Smooth muscle cell (in vitro differentiated cells): ENCODE measurements at regions not wholly inside any gene's neighbourhood (a gene's known extent, or its start where the extent isn't known, plus 50 kb on each side); places are given as distances from the start of the nearest gene placed in this dataset.

Experiments
- DNase-seq: peaks from one replicate; lab custom pipeline; 2025; ENCODE audit not compliant: unreplicated experiment; lab: John Stamatoyannopoulos, UW
- H2AFZ ChIP-seq: fragments of 200-600 bp; sonication (generic); 2 replicates; pipeline ENCODE4 v1.6.0; 2016; ENCODE audit warnings: antibody characterized with exemption, low read depth, mild to moderate bottlenecking
- H3F3A ChIP-seq: fragments of 200-600 bp; sonication (generic); 2 replicates; pipeline ENCODE4 v1.6.0; 2017; ENCODE audit warnings: antibody characterized with exemption, low read depth
- H3K27ac ChIP-seq: fragments of 200-600 bp; sonication (generic); 2 replicates; pipeline ENCODE4 v1.5.1; 2016; ENCODE audit warnings: low read depth, mild to moderate bottlenecking
- H3K27me3 ChIP-seq: fragments of 200-600 bp; sonication (generic); 2 replicates; pipeline ENCODE4 v1.6.1; 2016; ENCODE audit warnings: low read depth, mild to moderate bottlenecking
- H3K36me3 ChIP-seq: fragments of 200-600 bp; sonication (generic); 2 replicates; pipeline ENCODE4 v1.5.1; 2016; ENCODE audit warnings: low read depth
- H3K4me1 ChIP-seq: fragments of 200-600 bp; sonication (generic); 2 replicates; pipeline ENCODE4 v1.5.1; 2016; ENCODE audit warnings: low read depth
- H3K4me2 ChIP-seq: fragments of 200-600 bp; sonication (generic); 2 replicates; pipeline ENCODE4 v1.6.0; 2016; ENCODE audit warnings: mild to moderate bottlenecking
- H3K4me3 ChIP-seq: fragments of 200-600 bp; sonication (generic); 2 replicates; pipeline ENCODE4 v1.5.1; 2016; ENCODE audit warnings: mild to moderate bottlenecking
- H3K79me2 ChIP-seq: fragments of 200-600 bp; sonication (generic); 2 replicates; pipeline ENCODE4 v1.6.0; 2016; ENCODE audit warnings: low read depth, mild to moderate bottlenecking
- H3K9ac ChIP-seq: fragments of 200-600 bp; sonication (generic); 2 replicates; pipeline ENCODE4 v1.6.0; 2016; ENCODE audit warnings: low read depth
- H3K9me3 ChIP-seq: fragments of 200-600 bp; sonication (generic); replicated peaks from 2 replicates; pipeline ENCODE4 v1.5.1; 2016; ENCODE audit warnings: low read depth
- H4K20me1 ChIP-seq: fragments of 200-600 bp; sonication (generic); 2 replicates; pipeline ENCODE4 v1.6.0; 2016; ENCODE audit warnings: low read depth
- WGBS: methylation state at CpG from one replicate; pipeline ENCODE4 v1.1.7; 2016; ENCODE audit warnings: low lambda C conversion rate; 5-methylcytosine and 5-hydroxymethylcytosine counted together
- TF ChIP-seq, protein P1 (sequence below): fragments of 200-600 bp; sonication (generic); IDR thresholded peaks from 2 replicates; pipeline ENCODE4 v1.5.1; 2017; ENCODE audit warnings: borderline replicate concordance, mild to moderate bottlenecking, antibody characterized with exemption; ENCODE audit not compliant: insufficient read depth, poor library complexity, severe bottlenecking

DNA sequence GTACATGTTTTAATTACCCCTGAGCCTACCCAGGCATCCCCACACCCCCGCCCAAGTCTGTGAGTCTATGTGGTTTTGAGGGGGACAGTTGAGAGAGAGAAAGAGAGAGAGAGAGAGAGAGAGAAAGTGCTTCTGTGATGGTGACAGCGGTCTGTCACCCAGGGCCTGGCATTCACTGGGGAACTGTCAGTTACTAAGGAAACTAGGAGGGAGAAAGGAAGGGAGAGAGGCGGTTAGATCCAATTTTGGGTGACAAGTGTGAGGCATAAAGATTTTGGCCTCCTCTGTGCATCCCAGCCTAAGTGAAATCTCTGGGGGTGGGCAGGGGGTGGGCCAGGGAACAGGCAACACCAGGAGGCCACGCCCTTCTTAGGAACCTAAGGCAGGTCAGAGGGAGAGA is 498.3 kb downstream of the BUD13 start:
- 94% methylated on average over 4 of the region's 4 CpGs for WGBS
- H3K36me3 ChIP-seq, result no peaks in the 10 kb centered on the region
- no peaks in the 10 kb centered on the region for H4K20me1 ChIP-seq
- H3K4me3 ChIP-seq, result no peak overlapping the region
- peaks cover 3% of the 10 kb centered on the region for H3K27me3 ChIP-seq
- no peak overlapping the region for H3K27ac ChIP-seq
- no peaks in the 10 kb centered on the region for H3F3A ChIP-seq
- H2AFZ ChIP-seq, result no peak overlapping the region
- no peaks in the 10 kb centered on the region for H3K4me1 ChIP-seq
- H3K9ac ChIP-seq, result no peak overlapping the region
- no peak for DNase-seq
- TF ChIP-seq, protein P1, sequence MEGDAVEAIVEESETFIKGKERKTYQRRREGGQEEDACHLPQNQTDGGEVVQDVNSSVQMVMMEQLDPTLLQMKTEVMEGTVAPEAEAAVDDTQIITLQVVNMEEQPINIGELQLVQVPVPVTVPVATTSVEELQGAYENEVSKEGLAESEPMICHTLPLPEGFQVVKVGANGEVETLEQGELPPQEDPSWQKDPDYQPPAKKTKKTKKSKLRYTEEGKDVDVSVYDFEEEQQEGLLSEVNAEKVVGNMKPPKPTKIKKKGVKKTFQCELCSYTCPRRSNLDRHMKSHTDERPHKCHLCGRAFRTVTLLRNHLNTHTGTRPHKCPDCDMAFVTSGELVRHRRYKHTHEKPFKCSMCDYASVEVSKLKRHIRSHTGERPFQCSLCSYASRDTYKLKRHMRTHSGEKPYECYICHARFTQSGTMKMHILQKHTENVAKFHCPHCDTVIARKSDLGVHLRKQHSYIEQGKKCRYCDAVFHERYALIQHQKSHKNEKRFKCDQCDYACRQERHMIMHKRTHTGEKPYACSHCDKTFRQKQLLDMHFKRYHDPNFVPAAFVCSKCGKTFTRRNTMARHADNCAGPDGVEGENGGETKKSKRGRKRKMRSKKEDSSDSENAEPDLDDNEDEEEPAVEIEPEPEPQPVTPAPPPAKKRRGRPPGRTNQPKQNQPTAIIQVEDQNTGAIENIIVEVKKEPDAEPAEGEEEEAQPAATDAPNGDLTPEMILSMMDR, result no peak
- no peak overlapping the region for H3K4me2 ChIP-seq
- no peaks in the 10 kb centered on the region for H3K79me2 ChIP-seq
- no peaks in the 10 kb centered on the region for H3K9me3 ChIP-seq

DNA sequence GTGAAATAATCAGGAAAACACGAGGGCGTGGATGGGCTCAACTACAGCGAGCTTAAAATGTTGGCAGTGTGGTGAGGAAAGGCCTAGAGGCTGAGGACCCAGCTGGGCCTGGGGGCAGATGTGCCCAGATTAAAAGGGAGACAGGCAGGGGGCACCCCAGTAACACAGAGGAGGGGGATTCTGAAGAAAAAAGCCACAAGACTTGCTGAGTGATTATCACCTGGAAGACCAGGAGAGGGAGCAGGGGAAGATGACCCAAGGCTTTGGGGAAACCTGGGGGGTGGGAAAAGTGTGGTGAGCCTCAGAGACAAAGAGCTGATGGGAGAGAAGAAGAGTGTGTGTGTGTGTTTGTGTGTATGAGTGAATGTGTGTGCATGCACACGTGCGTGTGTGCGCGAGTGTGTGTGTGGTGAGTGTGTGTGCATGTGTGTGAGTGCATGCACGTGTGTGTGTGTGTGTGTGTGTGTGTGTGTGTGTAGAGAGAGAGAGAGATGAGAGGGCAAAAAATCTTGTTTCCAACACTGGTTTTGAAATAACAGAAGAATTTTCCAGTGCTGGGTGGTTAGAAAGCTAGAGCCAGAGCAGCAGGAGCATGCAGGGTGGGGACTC is 500.5 kb downstream of the BUD13 start:
- Histone ChIP-seq H3K9me3 (no peaks in the 10 kb centered on the region), H3K4me3 (no peak overlapping the region), H3K27ac (no peak overlapping the region), H3K9ac (no peak overlapping the region), H3F3A (no peaks in the 10 kb centered on the region), H3K36me3 (no peaks in the 10 kb centered on the region), H3K4me1 (no peaks in the 10 kb centered on the region), H3K4me2 (no peak overlapping the region), H3K27me3 (peaks cover 3% of the 10 kb centered on the region), H3K79me2 (no peaks in the 10 kb centered on the region), H4K20me1 (no peaks in the 10 kb centered on the region), H2AFZ (no peak overlapping the region)
- 81% methylated on average over 8 of the region's 8 CpGs for WGBS
- TF ChIP-seq, protein P1, result no peak
- no peak for DNase-seq

DNA sequence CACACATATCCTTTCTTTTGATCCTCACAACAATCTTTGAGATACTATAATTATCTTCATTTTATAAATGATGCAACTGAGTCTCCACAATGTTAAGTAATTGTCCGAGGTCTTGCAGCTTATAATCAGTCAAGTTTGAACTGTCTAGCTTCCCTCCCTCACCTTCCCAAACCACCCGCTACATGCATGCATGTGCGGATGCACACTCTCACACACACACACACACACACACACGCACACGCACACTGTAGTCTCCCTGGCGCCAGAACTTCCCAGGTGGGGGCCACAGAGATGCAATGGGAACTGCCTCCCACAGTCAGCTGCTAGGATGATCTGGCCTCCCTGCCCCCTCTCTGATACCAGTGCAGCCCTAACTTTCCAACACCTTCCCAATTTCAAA is 501.3 kb downstream of the BUD13 start:
- DNase-seq, result no peak
- WGBS, result 93% methylated on average over 6 of the region's 6 CpGs
- Histone ChIP-seq H2AFZ (no peak overlapping the region), H3K4me2 (no peak overlapping the region), H3K36me3 (no peaks in the 10 kb centered on the region), H3K4me3 (no peak overlapping the region), H3F3A (no peaks in the 10 kb centered on the region), H3K9me3 (no peaks in the 10 kb centered on the region), H4K20me1 (no peaks in the 10 kb centered on the region), H3K79me2 (no peaks in the 10 kb centered on the region), H3K27ac (no peak overlapping the region), H3K4me1 (no peaks in the 10 kb centered on the region), H3K27me3 (peaks cover 3% of the 10 kb centered on the region), H3K9ac (no peak overlapping the region)
- TF ChIP-seq, protein P1, result no peak

DNA sequence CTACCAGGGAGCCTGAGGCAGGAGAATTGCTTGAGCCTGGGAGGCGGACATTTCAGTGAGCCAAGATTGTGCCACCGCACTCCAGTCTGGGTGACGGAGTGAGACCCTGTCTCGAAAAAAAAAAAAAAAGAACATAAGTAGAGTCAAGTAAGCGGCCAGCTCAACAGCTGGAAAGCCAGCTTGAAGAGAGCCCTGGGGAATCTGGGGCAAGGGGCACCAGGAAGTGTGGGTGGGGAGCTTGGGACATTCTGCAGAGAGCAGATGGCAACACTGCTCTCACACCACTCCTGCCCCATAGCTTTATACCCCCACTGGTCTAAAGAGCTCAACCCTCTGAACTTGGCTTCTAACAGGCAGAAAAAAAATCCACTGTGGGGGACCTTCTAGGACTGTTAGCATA is 505.6 kb downstream of the BUD13 start:
- H3K4me3 ChIP-seq, result no peak overlapping the region

More for the DNA sequence above, 505.6 kb downstream of the BUD13 start:
- TF ChIP-seq, protein P1, result no peak
- Histone ChIP-seq H4K20me1 (no peaks in the 10 kb centered on the region), H3K36me3 (no peaks in the 10 kb centered on the region), H2AFZ (no peak overlapping the region), H3F3A (no peaks in the 10 kb centered on the region), H3K79me2 (no peaks in the 10 kb centered on the region), H3K9me3 (no peaks in the 10 kb centered on the region), H3K9ac (no peak overlapping the region), H3K27me3 (peaks cover 9% of the 10 kb centered on the region), H3K4me1 (no peaks in the 10 kb centered on the region), H3K4me2 (no peak overlapping the region), H3K27ac (no peak overlapping the region)
- no peak for DNase-seq
- 93% methylated on average over 4 of the region's 5 CpGs for WGBS
